IMR-90 (cell line): ENCODE measurements at regions not wholly inside any gene's neighbourhood (a gene's known extent, or its start where the extent isn't known, plus 50 kb on each side); places are given as distances from the start of the nearest gene placed in this dataset.

Source experiments
- ATAC-seq: fragments of 200-7000 bp; cut with Tn5 transposase; 2 replicates; pipeline ENCODE4 v1.9.1; 2020; ENCODE audit warnings: low read depth, mild to moderate bottlenecking, moderate library complexity
- BruUV-seq: library from RNA; stranded (reverse); fragments of 400-500 nt; replicated peaks from 2 replicates; lab custom pipeline; 2021; lab: Mats Ljungman, UMichigan
- CTCF ChIA-PET: fragments of 300-600 bp; formaldehyde crosslinking; extraction: SDS; loops from one replicate; lab custom pipeline; 2021; ENCODE audit warnings: antibody characterized with exemption; lab: Yijun Ruan, JAX
- POLR2A ChIA-PET: fragments of 300-600 bp; sonication (Branson Sonifier 250); formaldehyde crosslinking; loops from one replicate; lab custom pipeline; 2022; ENCODE audit warnings: antibody characterized with exemption; ENCODE audit not compliant: unreplicated experiment; lab: Charles Lee
- DNase-seq: peaks from one replicate; pipeline ENCODE4 v3.0.0; 2013
- H2AFZ ChIP-seq: replicated peaks from 2 replicates; pipeline ENCODE3; 2013; ENCODE audit warnings: low read length, mild to moderate bottlenecking; ENCODE audit not compliant: poor library complexity
- H2AK5ac ChIP-seq: 2 replicates; pipeline ENCODE4 v1.6.1; 2013; ENCODE audit warnings: low read depth, low read length, inconsistent platforms
- H2AK9ac ChIP-seq: replicated peaks from 2 replicates; pipeline ENCODE3; 2013; ENCODE audit warnings: mild to moderate bottlenecking, low read depth, low read length, moderate library complexity; ENCODE audit not compliant: poor library complexity
- H2BK120ac ChIP-seq: 2 replicates; pipeline ENCODE4 v1.6.1; 2013; ENCODE audit warnings: low read depth, low read length, inconsistent platforms
- H2BK15ac ChIP-seq: 3 replicates; pipeline ENCODE4 v1.6.1; 2013; ENCODE audit warnings: low read depth, low read length, inconsistent platforms
- H2BK20ac ChIP-seq: 2 replicates; pipeline ENCODE4 v1.6.1; 2013; ENCODE audit warnings: low read depth, mild to moderate bottlenecking, inconsistent platforms, low read length, moderate library complexity
- H2BK5ac ChIP-seq: 2 replicates; pipeline ENCODE4 v1.6.1; 2013; ENCODE audit warnings: mild to moderate bottlenecking, low read depth, low read length, inconsistent platforms; ENCODE audit not compliant: poor library complexity, severe bottlenecking
- H3K14ac ChIP-seq: replicated peaks from 2 replicates; pipeline ENCODE4 v1.6.1; 2013; ENCODE audit warnings: low read depth, low read length, inconsistent platforms
- H3K18ac ChIP-seq: 2 replicates; pipeline ENCODE4 v1.6.1; 2013; ENCODE audit warnings: low read depth, low read length, control low read depth
- H3K23ac ChIP-seq: 2 replicates; pipeline ENCODE4 v1.6.1; 2013; ENCODE audit warnings: low read depth, low read length, inconsistent platforms
- H3K27ac ChIP-seq: 2 replicates; pipeline ENCODE4 v1.5.1; 2013; ENCODE audit warnings: mild to moderate bottlenecking, control low read depth, low read length; ENCODE audit not compliant: insufficient read depth
- H3K27me3 ChIP-seq: 2 replicates; pipeline ENCODE4 v1.6.1; 2013; ENCODE audit warnings: low read length; ENCODE audit not compliant: control insufficient read depth, insufficient read depth
- H3K36me3 ChIP-seq: 2 replicates; pipeline ENCODE4 v1.6.1; 2013; ENCODE audit warnings: low read length, mixed read lengths; ENCODE audit not compliant: control insufficient read depth, insufficient read depth
- H3K4ac ChIP-seq: 2 replicates; pipeline ENCODE4 v1.6.1; 2013; ENCODE audit warnings: low read depth, low read length, inconsistent platforms
- H3K4me1 ChIP-seq: 2 replicates; pipeline ENCODE4 v1.6.1; 2013; ENCODE audit warnings: low read length, mixed read lengths; ENCODE audit not compliant: control insufficient read depth, insufficient read depth
- H3K4me2 ChIP-seq: 2 replicates; pipeline ENCODE4 v1.6.1; 2013; ENCODE audit warnings: low read depth, mild to moderate bottlenecking, control low read depth, low read length, moderate library complexity
- H3K4me3 ChIP-seq: 2 replicates; pipeline ENCODE4 v1.5.1; 2013; ENCODE audit warnings: low read depth, mild to moderate bottlenecking, control low read depth, low read length, moderate library complexity; ENCODE audit not compliant: insufficient read depth
- H3K56ac ChIP-seq: 2 replicates; pipeline ENCODE4 v1.6.1; 2013; ENCODE audit warnings: low read length, inconsistent platforms; ENCODE audit not compliant: insufficient read depth; ENCODE audit errors: extremely low read depth
- H3K79me1 ChIP-seq, 2 experiments: 2 replicates each; pipeline ENCODE4 v1.6.1; 2013; ENCODE audit warnings: low read length in 2 of 2, inconsistent platforms in 1 of 2, low read depth in 1 of 2
- H3K9ac ChIP-seq: 2 replicates; pipeline ENCODE4 v1.6.1; 2013; ENCODE audit warnings: low read depth, low read length, control low read depth
- H3K9me1 ChIP-seq: 2 replicates; pipeline ENCODE4 v1.6.1; 2013; ENCODE audit warnings: low read length, inconsistent platforms; ENCODE audit not compliant: insufficient read depth
- H3K9me3 ChIP-seq: 2 replicates; pipeline ENCODE4 v1.6.1; 2013; ENCODE audit warnings: low read length; ENCODE audit not compliant: control insufficient read depth, insufficient read depth
- H4K20me1 ChIP-seq: 2 replicates; pipeline ENCODE4 v1.6.1; 2013; ENCODE audit warnings: low read length, inconsistent platforms; ENCODE audit not compliant: insufficient read depth
- H4K5ac ChIP-seq: 2 replicates; pipeline ENCODE4 v1.6.1; 2013; ENCODE audit warnings: mild to moderate bottlenecking, low read depth, low read length, control low read depth
- H4K8ac ChIP-seq, 2 experiments: 2 replicates each; pipeline ENCODE4 v1.6.1; 2013; ENCODE audit warnings: low read depth in 2 of 2, low read length in 2 of 2, control low read depth in 1 of 2, inconsistent platforms in 1 of 2
- H4K91ac ChIP-seq: 2 replicates; pipeline ENCODE4 v1.6.1; 2013; ENCODE audit warnings: low read depth, low read length, inconsistent platforms; ENCODE audit not compliant: insufficient read depth
- BHLHE40 ChIP-seq: fragments of 150-350 bp; IDR thresholded peaks from 2 replicates; pipeline ENCODE4 v1.6.1; 2016; ENCODE audit warnings: mild to moderate bottlenecking, low read depth, low read length
- ELK1 ChIP-seq: fragments of 150-350 bp; IDR thresholded peaks from 2 replicates; pipeline ENCODE4 v1.6.1; 2016; ENCODE audit warnings: low read depth, mild to moderate bottlenecking, low read length, moderate library complexity, borderline replicate concordance
- FOS ChIP-seq: fragments of 150-350 bp; IDR thresholded peaks from 2 replicates; pipeline ENCODE4 v1.6.1; 2016; ENCODE audit warnings: low read depth, low read length
- MXI1 ChIP-seq: IDR thresholded peaks from 2 replicates; pipeline ENCODE4 v1.6.1; 2012; ENCODE audit warnings: low read depth, mild to moderate bottlenecking, low read length, moderate library complexity, borderline replicate concordance
- NFE2L2 ChIP-seq: fragments of 150-350 bp; IDR thresholded peaks from 2 replicates; pipeline ENCODE4 v1.6.1; 2016; ENCODE audit warnings: low read depth, mild to moderate bottlenecking, low read length
- POLR2A ChIP-seq: IDR thresholded peaks from 2 replicates; pipeline ENCODE4 v1.6.1; 2012; ENCODE audit warnings: mild to moderate bottlenecking, low read depth, low read length
- RCOR1 ChIP-seq: IDR thresholded peaks from 2 replicates; pipeline ENCODE4 v1.6.1; 2012; ENCODE audit warnings: mild to moderate bottlenecking, low read length, improper control_type of control experiment; ENCODE audit not compliant: insufficient replicate concordance
- RFX5 ChIP-seq: IDR thresholded peaks from 2 replicates; pipeline ENCODE4 v1.8.0; 2012; ENCODE audit warnings: low read depth, mild to moderate bottlenecking, low read length, moderate library complexity
- WGBS, 2 experiments: methylation state at CpG; one replicate each; pipeline versions ENCODE4 v1.1.5 to v1.1.7; 2013; ENCODE audit warnings: missing lambda C conversion rate in 2 of 2; ENCODE audit not compliant: insufficient read length in 1 of 2; ENCODE audit errors: extremely low coverage in 2 of 2; 5-methylcytosine and 5-hydroxymethylcytosine counted together
- dilution Hi-C: fragments of 300-500 bp; cut with HindIII; formaldehyde crosslinking; loops from one replicate; pipeline ENCODE4 v1.14.3; 2018; ENCODE audit warnings: low sequenced_read_pairs; ENCODE audit not compliant: unreplicated experiment
- in situ Hi-C: fragments of 300-500 bp; cut with MboI; formaldehyde crosslinking; loops from 3 replicates; pipeline ENCODE4 v1.14.3; 2019; ENCODE audit warnings: low sequenced_read_pairs, inconsistent platforms, mixed read lengths
- intact Hi-C: fragments of 100-400 bp; cut with micrococcal nuclease; formaldehyde crosslinking; loops from 2 replicates; pipeline ENCODE4 v1.10.0; 2022
- TF ChIP-seq, protein P1 (sequence below): fragments of 150-350 bp; IDR thresholded peaks from 2 replicates; pipeline ENCODE4 v1.6.1; 2017; ENCODE audit warnings: mild to moderate bottlenecking, antibody characterized with exemption, low read length, low read depth

GRCh38 chr18:67612281-67612680 is 95.8 kb upstream of the DSEL start:
- H2BK5ac ChIP-seq: no peak overlapping the region
- H3K9ac ChIP-seq: no peak overlapping the region
- TF ChIP-seq BHLHE40 (no peak), MXI1 (no peak), FOS (no peak), RFX5 (no peak), POLR2A (no peak), NFE2L2 (no peak), RCOR1 (no peak), ELK1 (no peak)
- TF ChIP-seq, protein P1, sequence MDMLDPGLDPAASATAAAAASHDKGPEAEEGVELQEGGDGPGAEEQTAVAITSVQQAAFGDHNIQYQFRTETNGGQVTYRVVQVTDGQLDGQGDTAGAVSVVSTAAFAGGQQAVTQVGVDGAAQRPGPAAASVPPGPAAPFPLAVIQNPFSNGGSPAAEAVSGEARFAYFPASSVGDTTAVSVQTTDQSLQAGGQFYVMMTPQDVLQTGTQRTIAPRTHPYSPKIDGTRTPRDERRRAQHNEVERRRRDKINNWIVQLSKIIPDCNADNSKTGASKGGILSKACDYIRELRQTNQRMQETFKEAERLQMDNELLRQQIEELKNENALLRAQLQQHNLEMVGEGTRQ: no peak
- no peak overlapping the region for H3K18ac ChIP-seq
- no CpG with 5 or more reads among the region's 1 CpG for WGBS, 2 experiments
- CTCF ChIA-PET: no interaction called here
- no peak overlapping the region for H3K4ac ChIP-seq
- in situ Hi-C loops: no loop called here
- no peaks in the 10 kb centered on the region for H3K36me3 ChIP-seq
- no peaks in the 10 kb centered on the region for H3K9me3 ChIP-seq
- H2AK5ac ChIP-seq: no peak overlapping the region
- ATAC-seq (no peak), DNase-seq (no peak)
- POLR2A ChIA-PET: interaction anchor here (0.6 kb wide), 1 partner anchor 47 kb away, joined by 12 read pairs; no protein-coding TSS in a partner anchor
- no peak overlapping the region for H4K5ac ChIP-seq
- BruUV-seq: no TSS peak
- no peak overlapping the region for H3K14ac ChIP-seq
- dilution Hi-C loops: no loop called here
- H3K27me3 ChIP-seq: no peaks in the 10 kb centered on the region
- no peak overlapping the region for H3K27ac ChIP-seq
- H3K23ac ChIP-seq: no peak overlapping the region
- no peak overlapping the region for H3K56ac ChIP-seq
- H3K9me1 ChIP-seq: no peaks in the 10 kb centered on the region
- H2BK120ac ChIP-seq: no peak overlapping the region
- H2AFZ ChIP-seq: no peak overlapping the region
- no peak overlapping the region for H3K4me2 ChIP-seq
- H4K20me1 ChIP-seq: no peaks in the 10 kb centered on the region
- no peak overlapping the region for H4K8ac ChIP-seq
- no peak overlapping the region for H2BK20ac ChIP-seq
- no peaks in the 10 kb centered on the region for H3K4me1 ChIP-seq
- H3K79me1 ChIP-seq: no peaks in the 10 kb centered on the region
- intact Hi-C loops: no loop called here
- H3K4me3 ChIP-seq: no peak overlapping the region
- H4K91ac ChIP-seq: no peak overlapping the region
- no peak overlapping the region for H2BK15ac ChIP-seq
- H2AK9ac ChIP-seq: no peak overlapping the region
